ENCODE measurements at regions not wholly inside any gene's neighbourhood (a gene's known extent, or its start where the extent isn't known, plus 50 kb on each side); places are given as distances from the start of the nearest gene placed in this dataset.
A peak's percentile ranks its signal among the peaks of the same experiment; 100 is the strongest.

- H3K27me3 ChIP-seq = peaks cover 0 to 4% (median 0%) of the 10 kb centered on the region in 4 donors
- no peak for DNase-seq (ENCODE audit: extremely low spot score)
- intact Hi-C loops (cut with DNase I) = no loop called here
- WGBS = 81% methylated on average over 8 of the region's 8 CpGs
- H3K4me1 ChIP-seq = no peaks in the 10 kb centered on the region
- H3K36me3 ChIP-seq = no peaks in the 10 kb centered on the region
- H3K9me3 ChIP-seq = no peaks in the 10 kb centered on the region
- TF ChIP-seq POLR2A (IDR thresholded peaks at IDR 0.05; ENCODE audit: low read depth) (no peak), CTCF (IDR thresholded peaks at IDR 0.05) (no peak), EP300 (IDR thresholded peaks at IDR 0.05) (no peak), POLR2AphosphoS5 (IDR thresholded peaks at IDR 0.05) (no peak)
- H3K4me3 ChIP-seq = no peak overlapping the region
- no peak overlapping the region for H3K27ac ChIP-seq (replicated peaks in 1 of 4)
Observed at GRCh38 chr11:134616038-134616437, 204.0 kb upstream of the B3GAT1 start.

- WGBS = 83% methylated on average over 3 of the region's 5 CpGs
- Histone ChIP-seq H3K36me3 (no peaks in the 10 kb centered on the region), H3K9me3 (no peaks in the 10 kb centered on the region), H3K27me3 (peaks cover 0 to 4% (median 0%) of the 10 kb centered on the region in 4 donors), H3K4me3 (no peak overlapping the region), H3K4me1 (no peaks in the 10 kb centered on the region), H3K27ac (replicated peaks in 1 of 4) (no peak overlapping the region)
- intact Hi-C loops (cut with DNase I) = no loop called here
- TF ChIP-seq EP300 (IDR thresholded peaks at IDR 0.05) = no peak
- TF ChIP-seq POLR2A (IDR thresholded peaks at IDR 0.05; ENCODE audit: low read depth) = no peak
- no peak for TF ChIP-seq CTCF (IDR thresholded peaks at IDR 0.05)
- no peak for TF ChIP-seq POLR2AphosphoS5 (IDR thresholded peaks at IDR 0.05)
- no peak for DNase-seq (ENCODE audit: extremely low spot score)
Observed at GRCh38 chr11:134615041-134615615, 203.1 kb upstream of the B3GAT1 start.

DNA sequence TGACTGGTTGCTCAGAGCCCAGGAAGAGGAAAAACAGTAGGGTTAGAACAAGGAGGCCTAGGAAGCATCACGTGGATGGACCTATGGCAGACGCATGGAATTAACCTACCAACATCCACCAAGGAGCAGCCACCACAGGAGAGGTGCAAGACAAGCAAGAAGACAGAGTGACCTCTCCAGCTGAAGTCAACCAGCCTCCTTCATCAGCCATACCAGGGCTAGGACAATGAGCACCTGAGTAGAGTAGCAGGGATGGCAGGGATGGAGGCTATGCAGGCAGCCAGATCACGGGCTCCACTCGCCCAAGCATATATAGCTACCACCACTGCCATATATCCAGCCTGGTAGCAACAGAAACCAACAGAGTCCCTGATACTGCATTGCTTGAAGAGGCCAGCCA is 202.1 kb upstream of the B3GAT1 start:
- Histone ChIP-seq H3K27ac (replicated peaks in 1 of 4) (no peak overlapping the region), H3K36me3 (no peaks in the 10 kb centered on the region), H3K4me3 (no peak overlapping the region), H3K9me3 (no peaks in the 10 kb centered on the region), H3K27me3 (peaks cover 0 to 4% (median 0%) of the 10 kb centered on the region in 4 donors), H3K4me1 (no peaks in the 10 kb centered on the region)
- TF ChIP-seq CTCF (IDR thresholded peaks at IDR 0.05) (no peak), POLR2AphosphoS5 (IDR thresholded peaks at IDR 0.05) (no peak), POLR2A (IDR thresholded peaks at IDR 0.05; ENCODE audit: low read depth) (no peak), EP300 (IDR thresholded peaks at IDR 0.05) (no peak)
- 94% methylated on average over 4 of the region's 4 CpGs for WGBS
- DNase-seq (ENCODE audit: extremely low spot score) = no peak
- intact Hi-C loops (cut with DNase I) = no loop called here

DNA sequence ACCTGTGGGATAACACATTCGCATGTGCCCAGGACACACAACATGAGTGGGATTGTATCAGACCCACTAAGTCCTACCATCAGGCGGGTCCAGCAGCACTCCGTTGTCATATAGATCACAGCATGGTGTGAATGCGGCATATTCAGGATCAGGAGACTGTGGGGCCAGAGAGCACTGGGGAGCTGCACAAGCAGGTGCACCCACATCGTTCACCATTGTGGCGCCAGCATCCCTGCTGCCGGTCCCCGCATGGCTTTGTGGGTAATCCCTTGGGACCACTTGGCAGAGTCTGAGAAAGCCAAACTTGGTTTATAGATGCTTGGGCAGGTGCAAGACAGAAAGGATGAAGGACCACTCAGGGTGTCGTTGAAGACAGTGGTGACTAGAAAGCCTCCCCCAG is 201.6 kb upstream of the B3GAT1 start:
- Histone ChIP-seq H3K27me3 (peaks cover 0 to 8% (median 0%) of the 10 kb centered on the region in 4 donors), H3K36me3 (no peaks in the 10 kb centered on the region), H3K4me1 (no peaks in the 10 kb centered on the region), H3K4me3 (no peak overlapping the region), H3K9me3 (no peaks in the 10 kb centered on the region), H3K27ac (replicated peaks in 1 of 4) (no peak overlapping the region)
- no peak for TF ChIP-seq EP300 (IDR thresholded peaks at IDR 0.05)
- no peak for TF ChIP-seq POLR2AphosphoS5 (IDR thresholded peaks at IDR 0.05)
- no peak for TF ChIP-seq CTCF (IDR thresholded peaks at IDR 0.05)
- TF ChIP-seq POLR2A (IDR thresholded peaks at IDR 0.05; ENCODE audit: low read depth) = no peak
- WGBS = 89% methylated on average over 7 of the region's 9 CpGs
- intact Hi-C loops (cut with DNase I) = no loop called here
- DNase-seq (ENCODE audit: extremely low spot score) = peak; percentile 82

All from esophagus muscularis mucosa (tissue), 4 donors.